ENCODE measurements at regions not wholly inside any gene's neighbourhood (a gene's known extent, or its start where the extent isn't known, plus 50 kb on each side); places are given as distances from the start of the nearest gene placed in this dataset.

- no peak for TF ChIP-seq CTCF (conservative IDR thresholded peaks at IDR 0.05)
- TF ChIP-seq ZFX (IDR thresholded peaks at IDR 0.05), result no peak
These were observed 443.2 kb upstream of the FGF16 start for GRCh38 chrX:77003956-77004355.
